H9 (cell line): ENCODE measurements at regions not wholly inside any gene's neighbourhood (a gene's known extent, or its start where the extent isn't known, plus 50 kb on each side); places are given as distances from the start of the nearest gene placed in this dataset.

Experiments used
- DNase-seq: peaks from one replicate; pipeline ENCODE4 v3.0.0-alpha.2; 2017
- H2AFZ ChIP-seq: one replicate; pipeline ENCODE4 v1.6.1; 2013; ENCODE audit warnings: mild to moderate bottlenecking, low read length, control low read depth, moderate library complexity
- H2AK5ac ChIP-seq: 2 replicates; pipeline ENCODE4 v1.6.1; 2013; ENCODE audit warnings: low read length, control low read depth, mixed read lengths; ENCODE audit not compliant: insufficient read length
- H2BK120ac ChIP-seq: one replicate; pipeline ENCODE4 v1.6.1; 2013; ENCODE audit warnings: low read depth, mild to moderate bottlenecking, low read length, control low read depth, inconsistent platforms; ENCODE audit not compliant: poor library complexity, severe bottlenecking
- H2BK12ac ChIP-seq: 2 replicates; pipeline ENCODE4 v1.6.1; 2013; ENCODE audit warnings: low read length, control low read depth, mixed read lengths, low read depth; ENCODE audit not compliant: insufficient read length
- H2BK15ac ChIP-seq: 2 replicates; pipeline ENCODE4 v1.6.1; 2013; ENCODE audit warnings: low read depth, low read length, control low read depth
- H2BK20ac ChIP-seq: one replicate; pipeline ENCODE4 v1.6.1; 2013; ENCODE audit warnings: low read depth, mild to moderate bottlenecking, low read length, control low read depth, inconsistent platforms; ENCODE audit not compliant: poor library complexity, severe bottlenecking
- H2BK5ac ChIP-seq: 2 replicates; pipeline ENCODE4 v1.6.1; 2013; ENCODE audit warnings: low read length, control low read depth, mixed read lengths; ENCODE audit not compliant: insufficient read length
- H3K14ac ChIP-seq: 2 replicates; pipeline ENCODE4 v1.6.1; 2013; ENCODE audit warnings: low read length, control low read depth; ENCODE audit not compliant: insufficient read depth
- H3K18ac ChIP-seq: 2 replicates; pipeline ENCODE4 v1.6.1; 2013; ENCODE audit warnings: low read depth, mild to moderate bottlenecking, mixed read lengths, low read length, control low read depth; ENCODE audit not compliant: insufficient read length
- H3K23ac ChIP-seq: 2 replicates; pipeline ENCODE4 v1.6.1; 2013; ENCODE audit warnings: low read length, control low read depth, mixed read lengths, low read depth; ENCODE audit not compliant: insufficient read length
- H3K23me2 ChIP-seq: 2 replicates; pipeline ENCODE4 v1.6.1; 2013; ENCODE audit warnings: low read depth, mild to moderate bottlenecking, mixed read lengths, low read length, control low read depth; ENCODE audit not compliant: insufficient read length, poor library complexity, severe bottlenecking
- H3K27ac ChIP-seq: 2 replicates; pipeline ENCODE4 v1.5.1; 2013; ENCODE audit warnings: low read length, control low read depth, mixed read lengths, low read depth; ENCODE audit not compliant: insufficient read length
- H3K27me3 ChIP-seq: 2 replicates; pipeline ENCODE4 v1.6.1; 2013; ENCODE audit warnings: low read length, control low read depth, inconsistent platforms; ENCODE audit not compliant: insufficient read depth
- H3K4ac ChIP-seq: 2 replicates; pipeline ENCODE4 v1.6.1; 2013; ENCODE audit warnings: low read depth, mild to moderate bottlenecking, control low read depth, inconsistent platforms, low read length, moderate library complexity
- H3K4me1 ChIP-seq: 2 replicates; pipeline ENCODE4 v1.6.1; 2013; ENCODE audit warnings: low read length, control low read depth, inconsistent platforms; ENCODE audit not compliant: insufficient read depth
- H3K4me2 ChIP-seq: 2 replicates; pipeline ENCODE4 v1.6.1; 2013; ENCODE audit warnings: low read length, control low read depth, mixed read lengths; ENCODE audit not compliant: insufficient read length, insufficient read depth
- H3K56ac ChIP-seq: 2 replicates; pipeline ENCODE4 v1.6.1; 2013; ENCODE audit warnings: low read depth, mild to moderate bottlenecking, mixed read lengths, low read length, control low read depth; ENCODE audit not compliant: insufficient read length
- H3K79me1 ChIP-seq: 2 replicates; pipeline ENCODE4 v1.6.1; 2013; ENCODE audit warnings: low read depth, mild to moderate bottlenecking, moderate library complexity, low read length, control low read depth, inconsistent platforms; ENCODE audit not compliant: insufficient read depth, poor library complexity, severe bottlenecking
- H3K79me2 ChIP-seq: 2 replicates; pipeline ENCODE4 v1.6.1; 2013; ENCODE audit warnings: low read length, control low read depth, inconsistent platforms; ENCODE audit not compliant: insufficient read depth
- H3K9ac ChIP-seq: 2 replicates; pipeline ENCODE4 v1.6.1; 2013; ENCODE audit warnings: low read length, control low read depth, mixed read lengths; ENCODE audit not compliant: insufficient read length; ENCODE audit errors: extremely low read depth
- H3K9me3 ChIP-seq: one replicate; pipeline ENCODE4 v1.6.1; 2013; ENCODE audit warnings: low read depth, low read length, inconsistent platforms; ENCODE audit not compliant: control insufficient read depth
- H3T11ph ChIP-seq: one replicate; pipeline ENCODE4 v1.6.1; 2013; ENCODE audit warnings: mild to moderate bottlenecking, low read length, control low read depth, inconsistent platforms
- H4K20me1 ChIP-seq: one replicate; pipeline ENCODE4 v1.6.1; 2013; ENCODE audit not compliant: control insufficient read depth, insufficient read length, insufficient read depth
- H4K5ac ChIP-seq: 2 replicates; pipeline ENCODE4 v1.6.1; 2013; ENCODE audit warnings: low read depth, mild to moderate bottlenecking, mixed read lengths, low read length, control low read depth; ENCODE audit not compliant: insufficient read length
- H4K8ac ChIP-seq: replicated peaks from 2 replicates; pipeline ENCODE4 v1.6.1; 2013; ENCODE audit warnings: low read length, control low read depth, mixed read lengths, low read depth; ENCODE audit not compliant: insufficient read length
- H4K91ac ChIP-seq: 2 replicates; pipeline ENCODE4 v1.6.1; 2013; ENCODE audit warnings: low read depth, mild to moderate bottlenecking, moderate library complexity, mixed read lengths, low read length, control low read depth; ENCODE audit not compliant: insufficient read length
- H3K27ac Mint-ChIP-seq, 3 experiments: 2 replicates in 2 of 3; 3 replicates in 1 of 3; pipeline ENCODE4 v1.8.0; 2020 to 2021; ENCODE audit warnings: mixed read lengths in 3 of 3, mild to moderate bottlenecking in 1 of 3, moderate library complexity in 1 of 3
- H3K27me3 Mint-ChIP-seq: 2 replicates; pipeline ENCODE4 v1.8.0; 2021; ENCODE audit warnings: low read depth, mild to moderate bottlenecking, moderate library complexity, mixed read lengths
- H3K36me3 Mint-ChIP-seq, 3 experiments: 2 replicates in 2 of 3; 3 replicates in 1 of 3; pipeline ENCODE4 v1.8.0; 2020 to 2021; ENCODE audit warnings: low read depth in 3 of 3, mixed read lengths in 3 of 3; ENCODE audit not compliant: insufficient read depth in 1 of 3
- H3K4me1 Mint-ChIP-seq, 2 experiments: 2 replicates each; pipeline ENCODE4 v1.8.0; 2020; ENCODE audit warnings: mixed read lengths in 2 of 2
- H3K4me3 Mint-ChIP-seq, 2 experiments: 2 replicates in 1 of 2; 3 replicates in 1 of 2; pipeline ENCODE4 v1.8.0; 2020 to 2021; ENCODE audit warnings: mild to moderate bottlenecking in 2 of 2, mixed read lengths in 2 of 2, moderate library complexity in 1 of 2
- H3K9me3 Mint-ChIP-seq, 2 experiments: 2 replicates in 1 of 2; 3 replicates in 1 of 2; pipeline ENCODE4 v1.8.0; 2020; ENCODE audit warnings: mild to moderate bottlenecking in 2 of 2, mixed read lengths in 2 of 2, moderate library complexity in 1 of 2
- CTCF ChIP-seq: fragments of 200-600 bp; sonication (generic); conservative IDR thresholded peaks from 3 replicates; pipeline ENCODE4 v1.8.0; 2021; ENCODE audit warnings: antibody characterized with exemption, mild to moderate bottlenecking
- WGBS: extraction: QIAGEN DNeasy Blood & Tissue Kit; methylation state at CpG from one replicate; pipeline ENCODE4 v1.1.7; 2013; ENCODE audit warnings: missing lambda C conversion rate, low lambda C conversion rate, mixed read lengths; ENCODE audit not compliant: insufficient read length; ENCODE audit errors: extremely low coverage; 5-methylcytosine and 5-hydroxymethylcytosine counted together

DNA sequence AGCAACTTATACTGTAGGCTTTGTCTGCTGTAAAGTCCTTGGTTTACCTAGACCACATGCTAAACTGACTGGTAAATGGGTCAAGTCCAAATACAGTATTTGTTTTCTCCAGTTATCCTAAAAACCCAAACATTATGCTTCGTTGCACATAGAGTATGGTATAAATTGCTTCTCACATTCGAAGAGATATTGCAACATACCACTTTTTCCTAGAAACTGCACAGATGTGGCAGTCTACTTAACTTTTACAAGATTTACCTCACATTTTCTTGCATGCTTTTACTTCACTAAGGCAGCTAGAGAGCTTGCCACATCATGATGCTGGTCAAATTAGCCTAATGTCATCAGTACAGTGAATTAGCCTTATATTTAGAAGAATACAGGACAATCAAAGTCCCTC is 66.0 kb upstream of the SCN7A start:
- H4K20me1 ChIP-seq, result no peaks in the 10 kb centered on the region
- no peaks in the 10 kb centered on the region for H3K9me3 ChIP-seq
- H3K18ac ChIP-seq, result no peak overlapping the region
- no peaks in the 10 kb centered on the region for H3K79me1 ChIP-seq
- H3K27ac ChIP-seq, result no peak overlapping the region
- H2BK12ac ChIP-seq, result no peak overlapping the region
- H3K4me1 Mint-ChIP-seq, result no peaks in the 10 kb centered on the region
- no peak overlapping the region for H3K4me3 Mint-ChIP-seq
- no peaks in the 10 kb centered on the region for H3K23me2 ChIP-seq
- no peak for TF ChIP-seq CTCF
- no peak overlapping the region for H2BK5ac ChIP-seq
- no peaks in the 10 kb centered on the region for H3K79me2 ChIP-seq
- H2BK20ac ChIP-seq, result no peak overlapping the region
- no peaks in the 10 kb centered on the region for H3K36me3 Mint-ChIP-seq
- DNase-seq, result no peak
- H3T11ph ChIP-seq, result no peak overlapping the region
- H4K8ac ChIP-seq, result no peak overlapping the region
- WGBS, result no CpG with 5 or more reads among the region's 2 CpGs
- H3K14ac ChIP-seq, result no peak overlapping the region
- H3K4me1 ChIP-seq, result no peaks in the 10 kb centered on the region
- no peak overlapping the region for H3K4me2 ChIP-seq
- no peak overlapping the region for H2AK5ac ChIP-seq
- H3K27ac Mint-ChIP-seq, result no peak overlapping the region
- no peak overlapping the region for H2BK120ac ChIP-seq
- no peak overlapping the region for H4K5ac ChIP-seq
- H2BK15ac ChIP-seq, result no peak overlapping the region
- no peak overlapping the region for H2AFZ ChIP-seq
- no peak overlapping the region for H4K91ac ChIP-seq
- no peaks in the 10 kb centered on the region; a peak in 1 of 5 replicates for H3K9me3 Mint-ChIP-seq
- no peak overlapping the region for H3K9ac ChIP-seq
- H3K56ac ChIP-seq, result no peak overlapping the region
- no peak overlapping the region for H3K23ac ChIP-seq
- H3K4ac ChIP-seq, result no peak overlapping the region
- no peaks in the 10 kb centered on the region for H3K27me3 ChIP-seq
- no peaks in the 10 kb centered on the region; the same call in 1 of the 2 replicates for H3K27me3 Mint-ChIP-seq
